ENCODE measurements at regions not wholly inside any gene's neighbourhood (a gene's known extent, or its start where the extent isn't known, plus 50 kb on each side); places are given as distances from the start of the nearest gene placed in this dataset.

DNA sequence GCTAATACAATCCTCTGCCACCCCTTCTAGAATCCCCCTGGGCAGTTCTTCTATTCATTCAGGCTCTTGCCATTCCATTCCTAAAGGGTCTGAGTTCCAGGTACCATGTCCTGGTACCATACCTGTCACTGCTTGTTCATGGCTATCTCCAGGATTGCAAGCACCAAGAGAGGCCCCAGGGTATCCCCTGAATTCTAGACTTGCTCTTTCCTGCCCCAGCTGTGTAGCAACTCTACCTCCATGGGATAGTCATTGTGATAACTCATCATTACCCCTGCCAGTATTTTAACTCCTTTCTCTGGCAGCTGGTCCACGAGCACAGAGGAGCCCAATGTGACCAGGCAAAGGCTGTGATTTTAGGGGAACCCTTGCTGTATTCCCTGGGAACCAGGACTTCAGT is 143.7 kb upstream of the CDH5 start:
- Mint-ChIP-seq H3K4me1 (ENCODE audit: low read depth) (no peaks in the 10 kb centered on the region), H3K9me3 (no peaks in the 10 kb centered on the region), H3K27ac (no peak overlapping the region), H3K27me3 (ENCODE audit: insufficient read depth) (no peaks in the 10 kb centered on the region), H3K36me3 (ENCODE audit: low read depth) (no peaks in the 10 kb centered on the region), H3K4me3 (no peak overlapping the region)
- intact Hi-C loops (cut with micrococcal nuclease) = no loop called here
- no peak for DNase-seq (ENCODE audit: low spot score)

DNA sequence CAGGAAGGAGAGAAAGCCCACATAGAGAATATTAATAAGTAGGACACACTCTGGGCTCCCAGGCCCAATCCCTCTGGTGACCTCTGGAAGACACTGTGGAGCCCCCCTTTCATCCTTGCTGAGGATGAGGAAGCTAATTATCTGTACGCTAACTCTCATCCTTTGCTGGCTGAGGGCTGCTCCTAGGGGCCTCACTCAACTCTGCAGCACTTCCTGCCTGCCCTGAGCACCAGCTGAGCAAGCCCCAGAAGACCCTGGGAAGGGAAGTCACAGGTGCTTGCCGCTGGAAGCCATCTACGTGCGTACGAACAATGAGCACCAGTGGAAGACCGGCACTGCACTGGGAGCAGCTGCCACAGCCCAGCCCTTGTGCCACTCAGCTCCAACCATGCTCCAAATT is 145.8 kb upstream of the CDH5 start:
- H3K4me1 Mint-ChIP-seq (ENCODE audit: low read depth) = no peaks in the 10 kb centered on the region
- H3K27me3 Mint-ChIP-seq (ENCODE audit: insufficient read depth) = peaks cover 3% of the 10 kb centered on the region
- no peaks in the 10 kb centered on the region for H3K36me3 Mint-ChIP-seq (ENCODE audit: low read depth)
- no peak overlapping the region for H3K4me3 Mint-ChIP-seq
- intact Hi-C loops (cut with micrococcal nuclease) = no loop called here
- H3K9me3 Mint-ChIP-seq = no peaks in the 10 kb centered on the region
- no peak overlapping the region for H3K27ac Mint-ChIP-seq
- DNase-seq (ENCODE audit: low spot score) = no peak

DNA sequence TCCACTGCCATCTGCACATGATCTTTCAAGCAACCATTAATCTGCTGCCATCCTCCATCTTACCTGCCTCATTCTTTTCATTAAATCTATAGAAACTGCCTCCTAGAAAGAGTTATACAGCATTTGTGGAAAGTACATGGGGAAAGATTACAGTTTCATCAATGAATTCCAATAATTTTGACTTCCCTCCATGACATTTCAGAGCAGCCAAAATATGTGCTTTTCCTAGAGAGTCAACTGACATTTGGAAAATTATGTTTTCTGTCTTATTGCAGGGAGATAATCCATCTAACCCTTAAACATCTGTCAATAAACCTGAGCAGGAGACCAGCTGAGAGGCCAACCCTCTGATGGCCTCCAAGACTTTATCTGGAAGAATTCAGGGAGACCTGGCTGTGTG is 147.0 kb upstream of the CDH5 start:
- H3K27me3 Mint-ChIP-seq (ENCODE audit: insufficient read depth) = peaks cover 3% of the 10 kb centered on the region
- H3K4me1 Mint-ChIP-seq (ENCODE audit: low read depth) = no peaks in the 10 kb centered on the region
- H3K36me3 Mint-ChIP-seq (ENCODE audit: low read depth) = no peaks in the 10 kb centered on the region
- H3K9me3 Mint-ChIP-seq = no peaks in the 10 kb centered on the region
- no peak overlapping the region for H3K27ac Mint-ChIP-seq
- intact Hi-C loops (cut with micrococcal nuclease) = no loop called here
- H3K4me3 Mint-ChIP-seq = no peak overlapping the region
- DNase-seq (ENCODE audit: low spot score) = no peak

DNA sequence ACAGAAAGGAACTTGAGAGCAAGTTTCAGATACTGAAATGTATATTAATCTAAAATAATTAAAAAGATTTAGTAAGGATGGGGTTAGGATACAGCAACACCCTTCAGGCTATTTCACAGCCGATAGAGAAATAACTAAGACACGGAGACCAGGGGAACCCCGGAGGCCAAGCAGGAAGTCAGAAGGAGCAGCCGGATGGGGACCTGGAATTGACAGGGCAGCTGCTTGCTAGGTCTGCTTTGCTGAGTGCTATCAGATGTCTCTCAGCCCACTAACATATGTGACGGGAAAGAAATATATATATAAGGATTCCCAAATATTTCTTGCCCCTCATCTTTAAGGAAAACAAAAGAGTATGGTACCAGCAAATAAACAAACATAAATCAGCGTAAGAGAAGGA is 154.1 kb upstream of the CDH5 start:
- Mint-ChIP-seq H3K27ac (no peak overlapping the region), H3K9me3 (no peaks in the 10 kb centered on the region), H3K4me1 (ENCODE audit: low read depth) (no peaks in the 10 kb centered on the region), H3K27me3 (ENCODE audit: insufficient read depth) (peaks cover 8% of the 10 kb centered on the region), H3K4me3 (no peak overlapping the region), H3K36me3 (ENCODE audit: low read depth) (no peaks in the 10 kb centered on the region)
- intact Hi-C loops (cut with micrococcal nuclease) = no loop called here
- DNase-seq (ENCODE audit: low spot score) = no peak

DNA sequence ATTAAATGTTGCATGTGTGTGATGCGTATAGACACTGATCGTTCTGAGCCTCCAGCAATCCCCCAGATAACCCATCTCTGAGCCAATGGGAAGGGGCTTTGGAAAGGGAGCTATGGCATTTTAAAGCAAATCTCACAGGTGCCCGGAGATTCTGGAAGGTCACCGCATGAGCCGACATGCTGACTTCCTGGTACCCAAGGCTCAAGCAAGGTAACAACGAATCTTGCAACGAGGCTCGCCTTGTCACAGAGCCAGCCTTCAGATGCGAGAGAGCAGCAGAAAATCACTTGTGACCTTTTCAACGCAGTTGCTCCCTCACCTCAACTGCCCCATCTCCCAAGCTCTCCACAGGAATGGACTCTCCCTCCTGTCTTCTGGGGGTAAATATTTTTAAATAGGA is 154.8 kb upstream of the CDH5 start:
- no peak for DNase-seq (ENCODE audit: low spot score)
- Mint-ChIP-seq H3K4me3 (no peak overlapping the region), H3K27me3 (ENCODE audit: insufficient read depth) (peaks cover 6% of the 10 kb centered on the region), H3K27ac (no peak overlapping the region), H3K4me1 (ENCODE audit: low read depth) (no peaks in the 10 kb centered on the region), H3K36me3 (ENCODE audit: low read depth) (no peaks in the 10 kb centered on the region), H3K9me3 (no peaks in the 10 kb centered on the region)
- intact Hi-C loops (cut with micrococcal nuclease) = no loop called here

DNA sequence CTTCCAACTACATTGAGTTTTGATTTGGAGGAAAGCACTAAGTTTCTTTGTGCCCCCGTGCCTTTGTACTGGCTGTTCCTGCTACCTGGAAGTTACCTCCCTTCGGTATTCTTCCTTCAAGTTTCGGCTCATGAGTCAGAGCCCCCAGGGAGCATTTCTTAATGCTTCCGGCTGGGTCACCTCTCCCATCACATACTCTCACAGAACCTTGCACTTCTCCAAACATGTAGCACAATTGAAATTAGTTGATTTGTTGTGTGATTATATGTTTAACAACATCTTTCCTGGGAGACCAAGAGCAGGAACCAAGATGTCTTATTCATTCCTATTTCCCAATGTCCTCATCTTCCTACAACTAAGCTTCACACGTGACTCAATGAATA is 158.6 kb upstream of the CDH5 start:
- H3K36me3 Mint-ChIP-seq (ENCODE audit: low read depth) = no peaks in the 10 kb centered on the region
- intact Hi-C loops (cut with micrococcal nuclease) = no loop called here
- DNase-seq (ENCODE audit: low spot score) = no peak
- H3K9me3 Mint-ChIP-seq = no peaks in the 10 kb centered on the region
- H3K4me3 Mint-ChIP-seq = no peak overlapping the region
- no peak overlapping the region for H3K27ac Mint-ChIP-seq
- peaks cover 8% of the 10 kb centered on the region for H3K27me3 Mint-ChIP-seq (ENCODE audit: insufficient read depth)
- no peaks in the 10 kb centered on the region for H3K4me1 Mint-ChIP-seq (ENCODE audit: low read depth)

DNA sequence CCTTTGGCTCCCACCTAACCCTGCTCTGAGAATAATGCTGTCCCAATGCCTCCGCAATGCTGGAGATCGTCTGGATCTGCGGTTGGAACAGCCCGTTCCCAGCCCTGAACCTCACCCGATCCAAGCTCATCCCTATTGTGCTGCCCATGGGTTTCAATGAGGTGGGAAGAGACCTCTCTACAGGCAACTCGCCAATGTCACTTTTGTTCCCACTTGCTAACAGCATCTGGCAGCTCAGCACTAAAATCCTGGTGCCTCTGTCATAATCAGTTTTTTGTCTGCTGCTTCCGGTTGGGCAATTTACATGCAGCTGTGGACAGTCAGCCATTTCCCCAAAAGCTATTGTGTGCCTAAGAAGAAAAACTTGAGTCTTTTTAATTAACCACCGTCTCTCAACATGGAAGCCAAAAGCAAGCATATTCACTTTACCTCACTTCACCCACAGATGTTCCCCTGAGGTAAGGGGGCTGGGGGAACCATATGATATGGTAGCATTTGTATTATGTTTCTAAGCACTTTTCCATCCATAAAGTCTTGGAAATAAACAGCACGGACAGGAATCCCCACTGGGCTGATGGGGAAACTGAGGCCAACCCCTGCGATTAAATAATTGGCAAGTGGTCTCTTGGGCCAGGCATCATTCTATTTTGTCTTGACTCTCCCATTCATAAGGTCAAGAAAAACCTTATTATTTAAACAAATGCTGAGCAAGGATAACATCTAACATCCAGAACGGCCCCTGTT is 159.2 kb upstream of the CDH5 start:
- H3K27ac Mint-ChIP-seq = no peak overlapping the region
- no peak overlapping the region for H3K4me3 Mint-ChIP-seq
- intact Hi-C loops (cut with micrococcal nuclease) = no loop called here
- no peaks in the 10 kb centered on the region for H3K4me1 Mint-ChIP-seq (ENCODE audit: low read depth)
- H3K36me3 Mint-ChIP-seq (ENCODE audit: low read depth) = no peaks in the 10 kb centered on the region
- no peaks in the 10 kb centered on the region for H3K9me3 Mint-ChIP-seq
- DNase-seq (ENCODE audit: low spot score) = no peak
- peaks cover 8% of the 10 kb centered on the region for H3K27me3 Mint-ChIP-seq (ENCODE audit: insufficient read depth)

DNA sequence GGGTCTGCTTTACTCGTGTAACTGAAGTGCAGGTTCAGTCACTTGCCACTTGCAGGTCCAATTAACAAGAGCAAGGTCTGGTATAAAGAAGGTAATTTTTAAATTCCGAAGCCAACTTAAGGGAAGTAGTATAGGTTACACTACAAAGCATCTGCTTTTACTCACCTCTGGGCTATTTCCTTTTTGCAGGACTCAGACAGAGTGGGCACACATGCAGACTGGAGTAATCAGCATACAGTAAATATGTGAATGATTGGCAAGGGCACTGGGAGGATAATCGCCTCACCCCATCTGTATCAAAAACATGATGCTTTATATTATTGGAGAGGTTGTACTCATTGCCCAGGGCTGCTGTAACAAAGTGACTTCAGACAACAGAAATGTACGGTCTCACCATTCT is 160.1 kb upstream of the CDH5 start:
- intact Hi-C loops (cut with micrococcal nuclease) = no loop called here
- Mint-ChIP-seq H3K4me3 (no peak overlapping the region), H3K36me3 (ENCODE audit: low read depth) (no peaks in the 10 kb centered on the region), H3K27me3 (ENCODE audit: insufficient read depth) (peaks cover 8% of the 10 kb centered on the region), H3K4me1 (ENCODE audit: low read depth) (no peaks in the 10 kb centered on the region), H3K27ac (no peak overlapping the region), H3K9me3 (no peaks in the 10 kb centered on the region)
- no peak for DNase-seq (ENCODE audit: low spot score)

DNA sequence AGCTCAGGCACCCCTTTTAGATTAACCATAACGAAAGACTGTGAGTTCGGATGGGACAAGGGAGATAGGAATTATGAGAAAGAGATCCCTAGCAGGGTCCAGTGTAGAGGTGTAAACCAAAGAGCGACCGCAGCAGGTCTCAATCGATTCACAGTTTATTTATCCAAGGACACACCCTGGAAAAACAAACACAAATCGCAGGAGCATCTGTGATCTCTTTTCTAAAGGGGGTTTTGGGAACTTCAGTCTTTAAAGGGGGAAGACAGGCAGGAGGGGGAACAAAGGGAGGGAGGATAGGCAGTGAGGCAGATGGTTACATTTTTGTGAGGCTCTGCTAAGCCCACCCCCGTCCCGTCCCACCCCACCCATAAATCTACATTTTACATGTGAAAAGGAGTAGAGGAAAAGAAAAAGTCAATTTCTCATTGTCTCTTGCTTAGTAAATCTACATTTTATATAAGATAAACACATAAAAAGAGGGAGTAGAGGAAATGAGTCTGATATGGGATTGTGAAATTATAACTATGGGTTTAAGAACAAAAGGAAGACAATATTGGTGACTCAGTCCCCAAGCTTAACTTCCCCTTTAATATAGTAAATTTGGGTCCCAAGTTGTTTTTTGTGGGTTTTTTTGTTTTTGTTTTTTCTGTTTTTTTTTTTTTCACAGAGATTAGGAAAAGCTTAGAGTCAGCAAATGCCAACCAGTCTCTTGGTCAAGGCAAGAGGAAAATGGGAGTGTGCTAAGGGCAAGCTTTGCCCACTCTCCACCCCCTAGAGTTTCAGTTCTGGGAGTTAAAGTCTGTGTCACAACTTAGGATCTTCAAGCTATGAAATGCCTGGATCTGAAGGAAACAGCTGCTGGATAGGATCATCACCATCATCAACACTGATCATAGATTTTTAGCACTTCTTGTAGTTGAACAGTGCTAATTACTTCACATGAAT is 160.9 kb upstream of the CDH5 start:
- no peaks in the 10 kb centered on the region for H3K4me1 Mint-ChIP-seq (ENCODE audit: low read depth)
- H3K27ac Mint-ChIP-seq = no peak overlapping the region
- H3K27me3 Mint-ChIP-seq (ENCODE audit: insufficient read depth) = peaks cover 6% of the 10 kb centered on the region
- H3K4me3 Mint-ChIP-seq = no peak overlapping the region
- no peaks in the 10 kb centered on the region for H3K9me3 Mint-ChIP-seq
- DNase-seq (ENCODE audit: low spot score) = no peak
- no peaks in the 10 kb centered on the region for H3K36me3 Mint-ChIP-seq (ENCODE audit: low read depth)
- intact Hi-C loops (cut with micrococcal nuclease) = no loop called here

DNA sequence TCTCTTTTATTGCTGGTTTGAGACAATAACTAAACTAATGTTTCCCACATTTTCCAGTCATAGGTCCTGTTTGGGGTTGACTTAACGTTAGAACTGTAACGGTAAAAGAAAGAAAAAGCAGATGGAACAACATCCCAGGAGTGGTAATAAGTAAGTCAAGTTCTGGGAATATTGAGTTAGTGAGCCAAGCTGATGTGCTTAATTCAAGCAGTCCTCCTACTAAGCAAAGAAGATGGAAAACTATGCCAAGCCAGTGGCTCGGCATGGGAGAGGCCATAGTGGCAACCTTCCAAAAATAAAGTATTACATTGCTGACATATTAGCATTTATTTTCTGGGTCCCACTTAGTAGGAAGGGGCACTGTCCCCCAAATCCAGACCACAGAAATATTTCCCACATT is 161.7 kb upstream of the CDH5 start:
- Mint-ChIP-seq H3K27ac (no peak overlapping the region), H3K27me3 (ENCODE audit: insufficient read depth) (peaks cover 6% of the 10 kb centered on the region), H3K4me1 (ENCODE audit: low read depth) (no peaks in the 10 kb centered on the region), H3K4me3 (no peak overlapping the region), H3K9me3 (no peaks in the 10 kb centered on the region), H3K36me3 (ENCODE audit: low read depth) (no peaks in the 10 kb centered on the region)
- intact Hi-C loops (cut with micrococcal nuclease) = no loop called here
- no peak for DNase-seq (ENCODE audit: low spot score)

DNA sequence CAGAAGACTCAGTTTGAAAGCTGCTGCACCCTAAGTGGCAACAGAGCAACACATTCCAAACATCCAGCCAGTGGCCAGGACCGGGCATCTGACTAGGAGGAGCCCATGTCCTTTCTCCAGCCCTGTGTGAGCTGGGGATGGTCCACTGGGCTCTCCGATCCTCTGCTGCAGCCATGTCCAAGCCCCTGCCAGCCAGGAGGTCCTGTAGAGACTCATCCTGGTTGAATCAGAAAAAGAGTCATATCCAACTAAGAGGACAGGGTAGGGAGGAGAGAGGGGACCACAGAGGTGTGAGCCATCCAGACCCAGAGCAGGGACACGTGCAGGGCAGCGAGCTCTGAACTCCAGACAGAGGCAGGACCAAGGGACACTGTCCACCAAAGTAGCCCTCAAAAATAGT is 163.0 kb upstream of the CDH5 start:
- intact Hi-C loops (cut with micrococcal nuclease) = no loop called here
- Mint-ChIP-seq H3K27ac (no peak overlapping the region), H3K9me3 (no peaks in the 10 kb centered on the region), H3K36me3 (ENCODE audit: low read depth) (no peaks in the 10 kb centered on the region), H3K27me3 (ENCODE audit: insufficient read depth) (peaks cover 6% of the 10 kb centered on the region), H3K4me1 (ENCODE audit: low read depth) (no peaks in the 10 kb centered on the region), H3K4me3 (no peak overlapping the region)
- no peak for DNase-seq (ENCODE audit: low spot score)

DNA sequence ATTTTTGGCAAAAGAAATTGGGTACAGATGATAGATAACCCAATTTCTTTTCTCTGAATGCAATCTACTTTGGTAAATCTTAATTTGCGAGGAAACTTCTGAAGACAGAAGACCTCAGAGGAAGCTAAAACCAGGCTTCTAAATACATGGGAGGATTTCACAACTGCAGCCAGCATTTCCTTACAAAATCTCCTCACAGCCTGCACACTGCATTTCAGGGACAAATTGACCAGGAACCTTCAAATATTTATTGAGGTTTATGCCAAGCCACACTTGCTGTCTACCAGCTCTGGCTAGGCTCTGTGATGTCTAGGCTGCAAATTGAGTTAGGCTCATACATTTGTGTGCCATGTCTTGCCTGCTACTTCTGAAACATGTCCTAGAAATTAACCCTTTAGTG is 167.3 kb upstream of the CDH5 start:
- no peak for DNase-seq (ENCODE audit: low spot score)
- no peaks in the 10 kb centered on the region for H3K9me3 Mint-ChIP-seq
- no peak overlapping the region for H3K4me3 Mint-ChIP-seq
- no peaks in the 10 kb centered on the region for H3K27me3 Mint-ChIP-seq (ENCODE audit: insufficient read depth)
- no peaks in the 10 kb centered on the region for H3K4me1 Mint-ChIP-seq (ENCODE audit: low read depth)
- no peak overlapping the region for H3K27ac Mint-ChIP-seq
- H3K36me3 Mint-ChIP-seq (ENCODE audit: low read depth) = no peaks in the 10 kb centered on the region
- intact Hi-C loops (cut with micrococcal nuclease) = no loop called here

DNA sequence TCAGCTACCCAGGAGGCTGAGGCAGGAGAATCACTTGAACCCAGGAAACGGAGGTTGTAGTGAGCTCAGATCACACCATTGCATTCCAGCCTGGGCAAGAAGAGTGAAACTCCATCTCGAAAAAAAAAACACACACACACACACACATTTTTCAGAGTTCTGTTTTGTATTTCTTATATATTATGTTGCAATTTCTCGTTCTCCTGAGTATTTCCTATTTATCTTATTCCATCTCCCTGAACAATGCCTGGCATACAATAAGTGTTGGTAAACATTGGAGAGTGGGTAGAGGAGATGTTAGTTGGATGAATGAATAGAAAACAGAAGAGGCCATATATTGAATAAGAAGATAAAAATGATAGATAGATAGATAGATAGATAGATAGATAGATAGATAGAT is 167.8 kb upstream of the CDH5 start:
- H3K4me1 Mint-ChIP-seq (ENCODE audit: low read depth) = no peaks in the 10 kb centered on the region
- DNase-seq (ENCODE audit: low spot score) = no peak
- no peak overlapping the region for H3K27ac Mint-ChIP-seq
- intact Hi-C loops (cut with micrococcal nuclease) = no loop called here
- H3K9me3 Mint-ChIP-seq = no peaks in the 10 kb centered on the region
- H3K27me3 Mint-ChIP-seq (ENCODE audit: insufficient read depth) = no peaks in the 10 kb centered on the region
- no peaks in the 10 kb centered on the region for H3K36me3 Mint-ChIP-seq (ENCODE audit: low read depth)
- H3K4me3 Mint-ChIP-seq = no peak overlapping the region
